ENCODE measurements at regions not wholly inside any gene's neighbourhood (a gene's known extent, or its start where the extent isn't known, plus 50 kb on each side); places are given as distances from the start of the nearest gene placed in this dataset.

DNA sequence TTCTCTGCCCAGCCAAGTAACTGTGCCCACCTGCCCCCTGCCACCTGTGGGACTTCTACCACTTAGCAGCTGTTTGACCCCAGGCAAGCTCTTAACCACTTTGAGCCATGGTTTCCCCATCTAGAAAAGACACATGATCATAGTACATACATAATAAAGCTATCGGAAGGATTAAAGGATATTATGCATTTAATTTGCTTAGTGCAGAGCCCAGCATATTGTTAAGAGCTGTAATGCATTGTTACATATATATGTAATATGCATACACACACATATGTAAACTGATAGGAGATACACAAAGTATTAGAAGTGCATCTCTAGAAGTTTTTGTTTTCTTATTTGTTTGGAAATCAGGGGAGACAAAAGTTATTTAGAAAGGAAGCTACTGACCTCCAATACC, 83.5 kb upstream of the ZBTB40 start:
- TF ChIP-seq, protein P1, sequence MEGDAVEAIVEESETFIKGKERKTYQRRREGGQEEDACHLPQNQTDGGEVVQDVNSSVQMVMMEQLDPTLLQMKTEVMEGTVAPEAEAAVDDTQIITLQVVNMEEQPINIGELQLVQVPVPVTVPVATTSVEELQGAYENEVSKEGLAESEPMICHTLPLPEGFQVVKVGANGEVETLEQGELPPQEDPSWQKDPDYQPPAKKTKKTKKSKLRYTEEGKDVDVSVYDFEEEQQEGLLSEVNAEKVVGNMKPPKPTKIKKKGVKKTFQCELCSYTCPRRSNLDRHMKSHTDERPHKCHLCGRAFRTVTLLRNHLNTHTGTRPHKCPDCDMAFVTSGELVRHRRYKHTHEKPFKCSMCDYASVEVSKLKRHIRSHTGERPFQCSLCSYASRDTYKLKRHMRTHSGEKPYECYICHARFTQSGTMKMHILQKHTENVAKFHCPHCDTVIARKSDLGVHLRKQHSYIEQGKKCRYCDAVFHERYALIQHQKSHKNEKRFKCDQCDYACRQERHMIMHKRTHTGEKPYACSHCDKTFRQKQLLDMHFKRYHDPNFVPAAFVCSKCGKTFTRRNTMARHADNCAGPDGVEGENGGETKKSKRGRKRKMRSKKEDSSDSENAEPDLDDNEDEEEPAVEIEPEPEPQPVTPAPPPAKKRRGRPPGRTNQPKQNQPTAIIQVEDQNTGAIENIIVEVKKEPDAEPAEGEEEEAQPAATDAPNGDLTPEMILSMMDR (IDR thresholded peaks at IDR 0.05) = no peak
- no peak for TF ChIP-seq POLR2A (IDR thresholded peaks at IDR 0.05)

Data from uterus (tissue), 2 donors.